ES-I3 (cell line): ENCODE measurements at regions not wholly inside any gene's neighbourhood (a gene's known extent, or its start where the extent isn't known, plus 50 kb on each side); places are given as distances from the start of the nearest gene placed in this dataset.

Source experiments
- H3K36me3 ChIP-seq: 2 replicates; pipeline ENCODE4 v1.6.1; 2013; ENCODE audit warnings: mild to moderate bottlenecking, low read length, control low read depth, moderate library complexity; ENCODE audit not compliant: insufficient read depth
- H3K4me1 ChIP-seq: 2 replicates; pipeline ENCODE4 v1.6.1; 2013; ENCODE audit warnings: mild to moderate bottlenecking, control low read depth, low read length; ENCODE audit not compliant: insufficient read depth
- H3K9ac ChIP-seq: 2 replicates; pipeline ENCODE4 v1.6.1; 2013; ENCODE audit warnings: low read depth, mild to moderate bottlenecking, low read length, moderate library complexity
- H3K9me3 ChIP-seq: 2 replicates; pipeline ENCODE4 v1.6.1; 2013; ENCODE audit warnings: mild to moderate bottlenecking, low read length, moderate library complexity; ENCODE audit not compliant: control insufficient read depth, insufficient read depth

DNA sequence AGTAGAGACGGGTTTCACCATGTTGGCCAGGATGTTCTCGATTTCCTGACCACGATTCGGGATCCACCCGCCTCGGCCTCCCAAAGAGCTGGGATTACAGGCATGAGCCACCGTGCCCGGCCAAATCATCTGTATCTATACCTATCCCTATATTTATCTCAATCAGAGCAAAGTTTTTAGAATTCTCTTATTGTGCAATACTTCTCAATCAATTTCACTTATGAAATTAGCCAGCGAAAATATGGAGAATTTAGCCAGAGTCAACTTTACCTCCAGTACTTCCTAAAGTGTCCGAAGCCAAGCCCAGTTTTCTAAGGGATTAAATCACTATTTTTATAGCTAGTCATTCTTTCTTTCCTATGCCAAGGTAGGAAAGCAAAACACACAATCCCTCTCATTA lies 319.1 kb upstream of the PFKP start:
- Histone ChIP-seq H3K36me3 (no peaks in the 10 kb centered on the region), H3K9me3 (no peaks in the 10 kb centered on the region), H3K9ac (no peak overlapping the region), H3K4me1 (no peaks in the 10 kb centered on the region)

GRCh38 chr10:2746638-2747037 lies 320.7 kb upstream of the PFKP start:
- Histone ChIP-seq H3K9ac (no peak overlapping the region), H3K4me1 (no peaks in the 10 kb centered on the region), H3K9me3 (no peaks in the 10 kb centered on the region), H3K36me3 (no peaks in the 10 kb centered on the region)

GRCh38 chr10:2745666-2746065 lies 321.7 kb upstream of the PFKP start:
- H3K4me1 ChIP-seq: no peaks in the 10 kb centered on the region
- no peaks in the 10 kb centered on the region for H3K9me3 ChIP-seq
- H3K36me3 ChIP-seq: no peaks in the 10 kb centered on the region
- H3K9ac ChIP-seq: no peak overlapping the region

DNA sequence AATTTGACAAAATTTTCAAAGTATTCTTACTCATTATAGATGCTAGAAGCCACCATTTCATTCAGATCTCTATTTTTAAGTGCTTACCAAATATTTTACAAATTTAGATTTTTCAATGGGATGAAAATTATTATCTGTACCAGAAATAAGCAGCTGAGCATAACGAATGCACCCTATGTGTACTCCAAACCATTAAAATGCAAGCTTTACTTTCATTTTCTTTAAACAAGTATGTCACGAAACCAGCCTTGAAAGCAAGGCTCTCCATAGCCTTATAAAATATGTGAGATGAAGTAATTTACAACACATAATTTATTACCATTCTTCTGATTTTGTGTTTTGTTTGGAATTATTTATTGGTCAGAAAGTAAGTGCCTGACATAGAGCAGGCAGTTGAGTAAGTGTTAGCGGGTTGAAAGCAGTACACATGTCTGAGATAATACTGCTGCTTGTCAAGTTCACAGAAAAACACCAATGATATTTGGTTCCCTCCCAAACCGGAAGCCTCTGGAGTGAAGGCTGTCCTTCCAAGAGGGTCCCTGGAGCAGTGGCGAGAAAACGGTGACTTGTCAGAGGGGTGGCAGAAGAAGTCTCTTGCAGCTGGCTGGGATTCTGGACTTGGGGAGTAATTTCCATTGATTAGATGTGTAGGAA lies 322.7 kb upstream of the PFKP start:
- H3K9ac ChIP-seq: no peak overlapping the region
- no peaks in the 10 kb centered on the region for H3K4me1 ChIP-seq
- no peaks in the 10 kb centered on the region for H3K36me3 ChIP-seq

GRCh38 chr10:2734603-2735002 lies 332.7 kb upstream of the PFKP start:
- no peaks in the 10 kb centered on the region for H3K4me1 ChIP-seq
- H3K36me3 ChIP-seq: no peaks in the 10 kb centered on the region
- no peaks in the 10 kb centered on the region for H3K9me3 ChIP-seq
- no peak overlapping the region for H3K9ac ChIP-seq

More for the DNA sequence above, 322.7 kb upstream of the PFKP start:
- no peaks in the 10 kb centered on the region for H3K9me3 ChIP-seq

- no peaks in the 10 kb centered on the region for H3K9me3 ChIP-seq
- H3K9ac ChIP-seq: no peak overlapping the region
- no peaks in the 10 kb centered on the region for H3K36me3 ChIP-seq
- no peaks in the 10 kb centered on the region for H3K4me1 ChIP-seq
Observed at GRCh38 chr10:2733278-2733963, 333.9 kb upstream of the PFKP start.

DNA sequence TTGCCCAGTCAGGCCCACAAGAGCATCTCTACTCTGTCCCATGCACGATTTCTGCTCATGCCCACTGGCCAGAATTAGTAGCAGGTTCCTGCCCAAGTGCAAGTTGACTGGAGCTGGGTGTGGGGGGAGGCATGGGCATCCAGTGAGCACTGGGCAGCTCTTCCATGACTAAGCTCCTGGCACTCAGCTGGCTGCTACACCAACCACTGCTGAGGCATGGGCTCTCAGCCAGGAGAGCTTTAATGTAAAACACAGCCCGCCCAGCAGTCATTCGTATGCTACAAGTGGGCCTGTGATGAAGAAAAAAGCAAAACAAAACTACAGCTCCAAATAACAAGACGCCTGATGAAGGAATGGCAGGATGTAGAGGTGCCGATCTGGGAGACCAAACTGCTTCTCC lies 335.4 kb upstream of the PFKP start:
- H3K36me3 ChIP-seq: no peaks in the 10 kb centered on the region
- no peak overlapping the region for H3K9ac ChIP-seq
- H3K9me3 ChIP-seq: no peaks in the 10 kb centered on the region
- H3K4me1 ChIP-seq: no peaks in the 10 kb centered on the region

GRCh38 chr10:2729197-2729596 lies 338.2 kb upstream of the PFKP start:
- Histone ChIP-seq H3K4me1 (no peaks in the 10 kb centered on the region), H3K36me3 (no peaks in the 10 kb centered on the region), H3K9me3 (no peaks in the 10 kb centered on the region), H3K9ac (no peak overlapping the region)

GRCh38 chr10:2728087-2728486 lies 339.3 kb upstream of the PFKP start:
- Histone ChIP-seq H3K9me3 (no peaks in the 10 kb centered on the region), H3K36me3 (no peaks in the 10 kb centered on the region), H3K9ac (no peak overlapping the region), H3K4me1 (no peaks in the 10 kb centered on the region)

GRCh38 chr10:2716596-2716995 lies 350.8 kb upstream of the PFKP start:
- H3K36me3 ChIP-seq: no peaks in the 10 kb centered on the region
- H3K9me3 ChIP-seq: peaks cover 5% of the 10 kb centered on the region; the same call in 1 of the 2 replicates
- no peak overlapping the region for H3K9ac ChIP-seq
- H3K4me1 ChIP-seq: peaks cover 14% of the 10 kb centered on the region

- H3K36me3 ChIP-seq: no peaks in the 10 kb centered on the region
- peaks cover 14% of the 10 kb centered on the region for H3K4me1 ChIP-seq
- no peak overlapping the region for H3K9ac ChIP-seq
- H3K9me3 ChIP-seq: peaks cover 13% of the 10 kb centered on the region
Observed at GRCh38 chr10:2714597-2714996, 352.8 kb upstream of the PFKP start.

- H3K36me3 ChIP-seq: no peaks in the 10 kb centered on the region
- no peaks in the 10 kb centered on the region for H3K9me3 ChIP-seq
- H3K4me1 ChIP-seq: no peaks in the 10 kb centered on the region
- H3K9ac ChIP-seq: no peak overlapping the region
Observed at GRCh38 chr10:2703953-2704352, 363.4 kb upstream of the PFKP start.

DNA sequence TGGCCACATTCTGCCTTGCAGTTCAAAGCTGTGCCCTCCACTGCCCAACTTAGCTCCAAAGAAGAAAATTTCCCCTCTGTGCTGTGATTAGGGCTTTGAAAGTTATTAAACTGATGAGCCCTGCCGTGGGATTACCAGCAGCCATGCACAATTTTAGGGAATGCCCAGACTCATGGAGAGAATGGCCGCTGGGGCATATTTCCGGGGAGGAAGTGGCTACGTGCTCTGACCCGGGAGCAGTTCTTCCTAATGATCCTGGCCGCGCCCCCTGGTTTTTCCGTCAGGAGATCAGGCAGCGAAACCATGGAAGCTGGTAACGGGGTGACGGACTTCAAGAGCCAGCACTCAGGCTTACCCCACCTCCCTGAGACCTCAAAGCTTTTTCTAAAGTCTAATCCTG lies 365.5 kb upstream of the PFKP start:
- Histone ChIP-seq H3K9ac (no peak overlapping the region), H3K36me3 (no peaks in the 10 kb centered on the region), H3K9me3 (no peaks in the 10 kb centered on the region), H3K4me1 (no peaks in the 10 kb centered on the region)

DNA sequence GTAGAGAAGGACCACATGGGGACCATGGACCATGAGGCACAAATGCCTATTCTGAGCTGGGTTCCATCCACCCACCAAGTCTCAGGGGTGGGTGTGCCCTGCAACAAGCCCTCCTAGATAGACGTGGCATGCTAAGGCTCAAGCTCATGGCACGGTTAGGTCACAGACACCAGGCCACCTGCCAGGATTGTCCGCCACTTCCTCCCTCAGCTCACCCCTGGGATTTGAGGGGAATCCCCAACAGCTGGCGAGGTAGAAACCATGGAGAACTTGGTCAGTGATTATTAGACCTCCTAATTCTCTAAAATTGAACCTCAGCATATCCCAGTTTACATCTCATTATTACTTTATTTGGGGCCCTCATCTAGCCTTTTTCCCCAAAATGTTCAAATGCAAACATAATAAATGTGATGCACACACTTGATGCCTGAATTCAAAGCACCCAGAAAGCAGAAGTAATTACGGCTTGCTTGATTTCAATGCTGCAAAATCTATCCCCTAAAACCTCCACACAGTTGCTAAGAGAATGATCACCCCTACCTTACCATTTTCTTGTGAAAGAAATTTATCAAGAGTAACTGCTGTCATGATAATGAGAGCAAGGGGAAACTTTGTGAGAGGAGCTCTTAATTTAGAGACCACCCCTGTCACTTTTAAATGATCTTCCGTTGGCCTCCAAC lies 366.6 kb upstream of the PFKP start:
- Histone ChIP-seq H3K9me3 (no peaks in the 10 kb centered on the region), H3K4me1 (no peaks in the 10 kb centered on the region), H3K36me3 (no peaks in the 10 kb centered on the region), H3K9ac (no peak overlapping the region)

- no peak overlapping the region for H3K9ac ChIP-seq
- H3K4me1 ChIP-seq: no peaks in the 10 kb centered on the region
- no peaks in the 10 kb centered on the region for H3K9me3 ChIP-seq
- no peaks in the 10 kb centered on the region for H3K36me3 ChIP-seq
Observed at GRCh38 chr10:2688958-2689357, 378.4 kb upstream of the PFKP start.
